ENCODE measurements at regions not wholly inside any gene's neighbourhood (a gene's known extent, or its start where the extent isn't known, plus 50 kb on each side); places are given as distances from the start of the nearest gene placed in this dataset.

DNA sequence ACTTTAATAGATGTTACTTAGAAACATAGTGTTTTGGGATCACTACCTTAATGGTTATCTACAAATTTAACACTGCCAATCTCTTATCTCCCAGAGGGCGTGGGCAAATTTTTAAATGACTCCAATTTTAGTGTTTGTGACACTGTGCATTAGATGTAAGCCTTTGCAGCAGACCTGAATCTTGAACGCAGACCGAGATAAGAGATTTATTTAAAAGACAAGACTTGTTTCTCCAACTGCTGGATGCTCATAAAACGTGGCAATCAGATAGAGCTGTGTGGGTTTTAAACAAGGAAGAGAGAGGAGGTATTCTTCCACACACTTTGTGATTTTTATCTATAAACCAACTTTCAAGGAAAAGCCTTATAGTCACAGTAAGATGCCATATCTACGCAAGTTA, 252.5 kb upstream of the NR3C2 start:
- ChIA-PET CTCF (no interaction called here), POLR2A (no interaction called here)
- TF ChIP-seq, protein P1, sequence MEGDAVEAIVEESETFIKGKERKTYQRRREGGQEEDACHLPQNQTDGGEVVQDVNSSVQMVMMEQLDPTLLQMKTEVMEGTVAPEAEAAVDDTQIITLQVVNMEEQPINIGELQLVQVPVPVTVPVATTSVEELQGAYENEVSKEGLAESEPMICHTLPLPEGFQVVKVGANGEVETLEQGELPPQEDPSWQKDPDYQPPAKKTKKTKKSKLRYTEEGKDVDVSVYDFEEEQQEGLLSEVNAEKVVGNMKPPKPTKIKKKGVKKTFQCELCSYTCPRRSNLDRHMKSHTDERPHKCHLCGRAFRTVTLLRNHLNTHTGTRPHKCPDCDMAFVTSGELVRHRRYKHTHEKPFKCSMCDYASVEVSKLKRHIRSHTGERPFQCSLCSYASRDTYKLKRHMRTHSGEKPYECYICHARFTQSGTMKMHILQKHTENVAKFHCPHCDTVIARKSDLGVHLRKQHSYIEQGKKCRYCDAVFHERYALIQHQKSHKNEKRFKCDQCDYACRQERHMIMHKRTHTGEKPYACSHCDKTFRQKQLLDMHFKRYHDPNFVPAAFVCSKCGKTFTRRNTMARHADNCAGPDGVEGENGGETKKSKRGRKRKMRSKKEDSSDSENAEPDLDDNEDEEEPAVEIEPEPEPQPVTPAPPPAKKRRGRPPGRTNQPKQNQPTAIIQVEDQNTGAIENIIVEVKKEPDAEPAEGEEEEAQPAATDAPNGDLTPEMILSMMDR (IDR thresholded peaks at IDR 0.05; ENCODE audit: insufficient read depth, low read length, missing control alignments) = no peak

DNA sequence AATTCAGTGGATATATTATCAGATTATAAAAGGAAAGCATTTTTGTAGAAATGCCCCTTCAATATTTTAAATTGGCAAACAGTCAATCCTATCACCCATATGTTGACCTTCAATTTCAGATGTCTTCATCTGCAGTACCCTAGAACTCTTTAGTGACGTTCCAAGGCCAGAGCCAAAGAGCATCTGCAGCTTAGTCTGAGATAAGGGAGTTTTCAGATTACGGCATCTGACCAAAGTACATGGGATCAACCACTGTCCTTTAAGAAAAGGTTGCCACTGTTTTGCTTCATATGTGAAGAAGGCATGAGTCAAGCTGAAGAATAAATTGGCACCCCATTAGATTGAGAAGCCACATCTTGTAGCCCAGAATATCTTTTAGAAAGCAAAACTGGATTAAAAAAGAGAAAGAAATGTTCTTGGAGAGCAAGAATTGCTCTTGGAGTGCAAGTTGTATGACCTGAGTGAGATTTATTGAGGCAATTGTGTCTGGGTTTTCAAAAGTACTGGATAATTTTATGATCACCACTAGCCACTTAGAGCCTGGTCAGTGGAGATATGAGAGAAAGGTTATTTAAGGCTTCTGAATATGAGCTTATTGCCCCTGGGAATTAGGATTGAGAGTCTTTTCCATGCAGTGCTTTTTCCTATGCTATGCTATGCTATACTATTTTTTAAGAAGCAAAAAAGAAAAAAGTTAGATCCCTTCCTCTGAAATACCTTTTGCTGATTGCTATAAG, 251.9 kb upstream of the NR3C2 start:
- POLR2A ChIA-PET = no interaction called here
- no peak for DNase-seq (ENCODE audit: low read depth, low spot score)
- CTCF ChIA-PET = no interaction called here
- TF ChIP-seq, protein P1 (IDR thresholded peaks at IDR 0.05; ENCODE audit: insufficient read depth, low read length, missing control alignments) = no peak
- no peak overlapping the region for H3K4me3 ChIP-seq (ENCODE audit: low read depth, low read length)

More for the DNA sequence above, 252.5 kb upstream of the NR3C2 start:
- no peak overlapping the region for H3K4me3 ChIP-seq (ENCODE audit: low read depth, low read length)
- no peak for DNase-seq (ENCODE audit: low read depth, low spot score)

GRCh38 chr4:148692242-148692641, 250.0 kb upstream of the NR3C2 start:
- no peak overlapping the region for H3K4me3 ChIP-seq (ENCODE audit: low read depth, low read length)
- TF ChIP-seq, protein P1 (IDR thresholded peaks at IDR 0.05; ENCODE audit: insufficient read depth, low read length, missing control alignments) = no peak
- CTCF ChIA-PET = no interaction called here
- no peak for DNase-seq (ENCODE audit: low read depth, low spot score)
- POLR2A ChIA-PET = no interaction called here

GRCh38 chr4:148686449-148686848, 244.2 kb upstream of the NR3C2 start:
- CTCF ChIA-PET = no interaction called here
- DNase-seq (ENCODE audit: low read depth, low spot score) = no peak
- no peak overlapping the region for H3K4me3 ChIP-seq (ENCODE audit: low read depth, low read length)
- POLR2A ChIA-PET = no interaction called here
- TF ChIP-seq, protein P1 (IDR thresholded peaks at IDR 0.05; ENCODE audit: insufficient read depth, low read length, missing control alignments) = no peak

DNA sequence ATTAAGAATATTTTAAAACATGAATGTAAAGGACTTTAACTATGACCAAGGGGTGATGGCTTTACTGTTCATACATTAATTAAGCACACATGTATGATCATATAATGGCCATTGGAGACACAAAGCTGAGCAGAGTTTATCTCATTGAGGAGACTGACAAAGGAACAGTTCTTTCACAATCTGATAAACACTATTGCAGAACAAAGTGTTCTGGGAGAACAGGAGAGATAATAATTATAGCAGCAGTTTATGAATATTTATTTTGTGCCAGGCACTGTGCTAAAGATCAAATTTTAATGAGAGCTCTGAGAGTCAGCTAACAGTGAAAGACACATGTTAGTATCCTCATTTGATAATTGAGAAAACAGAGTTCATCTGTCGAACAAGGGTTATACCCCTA, 242.4 kb upstream of the NR3C2 start:
- ChIA-PET POLR2A (no interaction called here), CTCF (no interaction called here)
- no peak overlapping the region for H3K4me3 ChIP-seq (ENCODE audit: low read depth, low read length)
- TF ChIP-seq, protein P1 (IDR thresholded peaks at IDR 0.05; ENCODE audit: insufficient read depth, low read length, missing control alignments) = no peak
- DNase-seq (ENCODE audit: low read depth, low spot score) = no peak

DNA sequence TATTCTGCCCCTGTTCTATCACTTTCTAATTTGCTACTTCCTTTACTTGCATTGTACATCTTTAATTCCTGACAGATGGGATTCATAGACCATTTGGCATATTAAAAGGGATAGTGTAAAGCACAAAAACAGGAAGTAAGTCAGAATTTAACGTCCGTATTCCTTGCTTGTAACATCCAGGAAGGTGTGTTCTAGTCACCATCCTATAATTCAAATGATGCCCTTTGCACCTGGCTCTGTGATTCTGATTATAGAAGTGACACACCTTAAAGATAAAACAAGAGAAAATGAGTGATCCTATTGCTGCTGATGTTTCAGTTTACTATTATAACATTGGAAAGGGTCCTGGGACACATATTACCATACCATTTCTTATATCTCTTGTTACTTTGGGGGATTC, 238.7 kb upstream of the NR3C2 start:
- ChIA-PET POLR2A (no interaction called here), CTCF (no interaction called here)
- no peak for DNase-seq (ENCODE audit: low read depth, low spot score)
- H3K4me3 ChIP-seq (ENCODE audit: low read depth, low read length) = no peak overlapping the region
- TF ChIP-seq, protein P1 (IDR thresholded peaks at IDR 0.05; ENCODE audit: insufficient read depth, low read length, missing control alignments) = no peak
